ENCODE measurements at regions not wholly inside any gene's neighbourhood (a gene's known extent, or its start where the extent isn't known, plus 50 kb on each side); places are given as distances from the start of the nearest gene placed in this dataset.
"Not testable (repeated sequence)": the region's sequence is repeated elsewhere in the genome, so short reads cannot be mapped to it uniquely, and the experiment has no call there.

DNA sequence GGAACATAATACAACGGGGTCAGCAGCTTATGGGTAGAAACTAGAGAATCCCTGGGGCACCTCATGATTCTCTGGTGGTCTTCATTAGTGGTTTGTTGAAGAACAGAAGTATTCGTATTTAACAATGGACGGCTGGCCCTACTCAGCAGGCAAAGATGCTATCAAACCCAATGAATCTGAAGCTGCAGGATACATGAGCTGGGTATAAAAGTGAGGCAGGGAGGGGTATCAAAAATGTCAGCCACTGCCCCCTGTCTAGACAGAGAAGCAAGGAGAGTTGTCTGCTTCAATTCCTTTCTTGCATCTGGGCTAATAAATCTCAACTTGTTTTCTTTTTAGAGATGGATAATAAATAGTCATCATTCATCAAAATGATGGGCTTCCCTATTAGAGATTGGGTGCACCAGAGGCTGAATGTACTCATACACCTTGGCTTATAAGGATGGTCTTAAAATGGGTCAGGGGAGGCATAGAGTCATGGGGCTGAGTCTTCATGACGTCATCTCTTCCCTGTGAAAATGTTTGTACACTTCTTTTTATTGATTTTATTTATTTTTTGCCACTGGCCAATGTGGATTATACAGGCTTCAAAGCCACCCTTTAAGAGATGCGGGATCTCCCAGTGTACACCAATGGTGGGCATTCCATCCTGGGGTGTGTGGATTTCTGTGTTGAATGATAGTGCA, 259.5 kb downstream of the SHOX start:
- H3K9me2 ChIP-seq (ENCODE audit: insufficient read depth), result no peaks in the 10 kb centered on the region
- no peak for DNase-seq
- TF ChIP-seq EZH2phosphoT487 (IDR thresholded peaks at IDR 0.05; ENCODE audit: insufficient read depth, low read depth) (no peak), EZH2 (IDR thresholded peaks at IDR 0.05; ENCODE audit: insufficient read depth, poor library complexity, severe bottlenecking) (no peak)
- 26 to 39% methylated on average over 5 of the region's 5 CpGs for WGBS, 2 experiments (ENCODE audit: low coverage in 1 of 2, low lambda C conversion rate in 2 of 2, missing lambda C conversion rate in 2 of 2)
- no peaks in the 10 kb centered on the region for H3K27me3 ChIP-seq (replicated peaks; ENCODE audit: insufficient read depth)
- H3K4me1 ChIP-seq (ENCODE audit: insufficient read depth), result no peaks in the 10 kb centered on the region
- no peaks in the 10 kb centered on the region for H4K20me1 ChIP-seq (ENCODE audit: insufficient read depth)
- no peak overlapping the region for H3K4me3 ChIP-seq
- H3K79me2 ChIP-seq (ENCODE audit: insufficient read depth), result no peaks in the 10 kb centered on the region
- no peak overlapping the region for H2AFZ ChIP-seq
- no peak overlapping the region for H3K4me2 ChIP-seq (ENCODE audit: unreplicated experiment)
- H3K36me3 ChIP-seq (ENCODE audit: low read depth), result no peaks in the 10 kb centered on the region
- no peak overlapping the region for H3K27ac ChIP-seq
- H3K9ac ChIP-seq, result no peak overlapping the region
- no peaks in the 10 kb centered on the region for H3F3A ChIP-seq (ENCODE audit: insufficient read depth)
- in situ Hi-C loops (cut with MboI), result no loop called here
- no peaks in the 10 kb centered on the region for H3K9me3 ChIP-seq (ENCODE audit: low read depth)

DNA sequence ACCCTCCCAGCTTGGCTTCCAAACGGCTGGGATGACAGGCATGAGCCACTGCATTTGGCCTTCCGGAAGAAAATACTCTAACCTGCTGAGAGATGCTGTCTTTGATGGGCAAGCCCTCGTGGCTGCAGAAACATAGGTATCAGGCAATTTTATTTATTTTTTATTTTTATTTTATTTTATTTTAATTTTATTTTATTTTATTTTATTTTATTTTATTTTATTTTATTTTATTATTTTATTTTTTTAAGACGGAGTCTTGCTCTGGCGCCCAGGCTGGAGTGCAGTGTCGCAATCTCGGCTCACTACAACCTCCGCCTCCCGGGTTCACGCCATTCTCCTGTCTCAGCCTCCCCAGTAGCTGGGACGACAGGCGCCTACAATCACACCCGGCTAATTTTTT, 257.1 kb downstream of the SHOX start:
- DNase-seq; H3K27me3 ChIP-seq (replicated peaks; ENCODE audit: insufficient read depth); H3K4me3 ChIP-seq; H3K27ac ChIP-seq; H3K36me3 ChIP-seq (ENCODE audit: low read depth); H4K20me1 ChIP-seq (ENCODE audit: insufficient read depth); in situ Hi-C loops (cut with MboI); H3K9me3 ChIP-seq (ENCODE audit: low read depth); H3F3A ChIP-seq (ENCODE audit: insufficient read depth); H3K9me2 ChIP-seq (ENCODE audit: insufficient read depth); H2AFZ ChIP-seq; H3K9ac ChIP-seq; H3K4me2 ChIP-seq (ENCODE audit: unreplicated experiment); H3K4me1 ChIP-seq (ENCODE audit: insufficient read depth); H3K79me2 ChIP-seq (ENCODE audit: insufficient read depth): not testable (repeated sequence)
- WGBS, 2 experiments (ENCODE audit: low coverage in 1 of 2, low lambda C conversion rate in 2 of 2, missing lambda C conversion rate in 2 of 2), result 61 to 63% methylated on average over 13 of the region's 13 CpGs

DNA sequence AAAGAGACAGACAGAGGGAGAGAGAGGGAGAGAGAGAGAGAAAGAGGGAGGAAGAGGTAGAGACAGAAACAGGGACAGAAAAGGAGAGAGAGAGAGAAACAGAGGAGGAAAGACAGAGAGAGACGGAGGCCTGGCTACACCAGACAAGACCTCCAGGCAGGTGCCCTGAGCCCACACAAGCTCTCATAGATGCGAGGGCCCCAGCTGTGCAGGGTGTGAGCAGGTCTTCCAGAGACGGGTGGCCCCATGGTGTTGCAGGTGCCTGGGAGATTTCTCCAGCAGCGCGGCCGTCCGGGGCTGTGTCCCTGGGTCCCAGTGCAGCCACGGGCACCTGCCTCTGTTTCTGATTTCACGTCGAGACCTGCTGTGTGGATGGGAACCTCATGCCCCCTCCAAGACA, 253.0 kb downstream of the SHOX start:
- Histone ChIP-seq H2AFZ (no peak overlapping the region), H3K36me3 (ENCODE audit: low read depth) (no peaks in the 10 kb centered on the region), H3K4me2 (ENCODE audit: unreplicated experiment) (no peak overlapping the region), H3K9me2 (ENCODE audit: insufficient read depth) (no peaks in the 10 kb centered on the region), H3K79me2 (ENCODE audit: insufficient read depth) (no peaks in the 10 kb centered on the region), H3K27me3 (replicated peaks; ENCODE audit: insufficient read depth) (no peaks in the 10 kb centered on the region), H3F3A (ENCODE audit: insufficient read depth) (no peaks in the 10 kb centered on the region), H4K20me1 (ENCODE audit: insufficient read depth) (no peaks in the 10 kb centered on the region), H3K27ac (no peak overlapping the region), H3K4me3 (no peak overlapping the region), H3K9ac (no peak overlapping the region), H3K4me1 (ENCODE audit: insufficient read depth) (no peaks in the 10 kb centered on the region), H3K9me3 (ENCODE audit: low read depth) (no peaks in the 10 kb centered on the region)
- in situ Hi-C loops (cut with MboI), result no loop called here
- DNase-seq, result no peak
- WGBS, 2 experiments (ENCODE audit: low coverage in 1 of 2, low lambda C conversion rate in 2 of 2, missing lambda C conversion rate in 2 of 2), result 20 to 38% methylated on average over 6 to 10 of the region's 10 CpGs
- TF ChIP-seq EZH2phosphoT487 (IDR thresholded peaks at IDR 0.05; ENCODE audit: insufficient read depth, low read depth) (no peak), EZH2 (IDR thresholded peaks at IDR 0.05; ENCODE audit: insufficient read depth, poor library complexity, severe bottlenecking) (no peak)

DNA sequence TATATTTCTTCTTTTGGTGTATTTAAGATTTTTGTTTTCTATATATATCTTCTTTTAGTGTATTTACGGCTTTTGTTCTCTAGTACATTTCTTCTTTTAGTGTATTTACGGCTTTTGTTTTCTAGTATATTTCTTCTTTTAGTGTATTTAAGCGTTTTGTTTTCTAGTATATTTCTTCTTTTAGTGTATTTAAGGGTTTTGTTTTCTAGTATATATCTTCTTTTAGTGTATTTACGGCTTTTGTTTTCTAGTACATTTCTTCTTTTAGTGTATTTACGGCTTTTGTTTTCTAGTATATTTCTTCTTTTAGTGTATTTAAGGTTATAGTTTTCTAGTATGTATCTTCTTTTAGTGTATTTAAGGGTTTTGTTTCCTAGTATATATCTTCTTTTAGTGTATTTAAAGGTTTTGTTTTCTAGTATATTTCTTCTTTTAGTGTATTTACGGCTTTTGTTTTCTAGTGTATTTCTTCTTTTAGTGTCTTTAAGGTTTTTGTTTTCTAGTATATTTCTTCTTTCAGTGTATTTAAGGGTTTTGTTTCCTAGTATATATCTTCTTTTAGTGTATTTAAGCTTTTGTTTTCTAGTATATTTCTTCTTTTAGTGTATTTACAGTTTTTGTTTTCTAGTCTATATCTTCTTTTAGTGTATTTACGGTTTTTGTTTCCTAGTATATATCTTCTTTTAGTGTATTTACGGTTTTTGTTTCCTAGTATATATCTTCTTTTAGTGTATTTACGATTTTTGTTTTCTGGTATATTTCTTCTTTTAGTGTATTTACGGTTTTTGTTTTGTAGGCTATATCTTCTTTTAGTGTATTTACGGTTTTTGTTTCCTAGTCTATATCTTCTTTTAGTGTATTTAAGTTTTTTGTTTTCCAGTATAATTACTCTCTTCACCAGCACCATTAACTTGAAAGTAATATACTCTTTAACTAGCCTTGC, 249.4 kb downstream of the SHOX start:
- H3K9me2 ChIP-seq (ENCODE audit: insufficient read depth); DNase-seq; H3K27ac ChIP-seq; H3K4me1 ChIP-seq (ENCODE audit: insufficient read depth); in situ Hi-C loops (cut with MboI); H3K79me2 ChIP-seq (ENCODE audit: insufficient read depth); H3K4me3 ChIP-seq; H2AFZ ChIP-seq; H3K36me3 ChIP-seq (ENCODE audit: low read depth); H3K9me3 ChIP-seq (ENCODE audit: low read depth); H3F3A ChIP-seq (ENCODE audit: insufficient read depth); H4K20me1 ChIP-seq (ENCODE audit: insufficient read depth); H3K9ac ChIP-seq; H3K27me3 ChIP-seq (replicated peaks; ENCODE audit: insufficient read depth); H3K4me2 ChIP-seq (ENCODE audit: unreplicated experiment): not testable (repeated sequence)
- WGBS, 2 experiments (ENCODE audit: low coverage in 1 of 2, low lambda C conversion rate in 2 of 2, missing lambda C conversion rate in 2 of 2), result 45 to 49% methylated on average over 11 of the region's 11 CpGs
